ENCODE measurements at regions not wholly inside any gene's neighbourhood (a gene's known extent, or its start where the extent isn't known, plus 50 kb on each side); places are given as distances from the start of the nearest gene placed in this dataset.
A peak's percentile ranks its signal among the peaks of the same experiment; 100 is the strongest.

DNA sequence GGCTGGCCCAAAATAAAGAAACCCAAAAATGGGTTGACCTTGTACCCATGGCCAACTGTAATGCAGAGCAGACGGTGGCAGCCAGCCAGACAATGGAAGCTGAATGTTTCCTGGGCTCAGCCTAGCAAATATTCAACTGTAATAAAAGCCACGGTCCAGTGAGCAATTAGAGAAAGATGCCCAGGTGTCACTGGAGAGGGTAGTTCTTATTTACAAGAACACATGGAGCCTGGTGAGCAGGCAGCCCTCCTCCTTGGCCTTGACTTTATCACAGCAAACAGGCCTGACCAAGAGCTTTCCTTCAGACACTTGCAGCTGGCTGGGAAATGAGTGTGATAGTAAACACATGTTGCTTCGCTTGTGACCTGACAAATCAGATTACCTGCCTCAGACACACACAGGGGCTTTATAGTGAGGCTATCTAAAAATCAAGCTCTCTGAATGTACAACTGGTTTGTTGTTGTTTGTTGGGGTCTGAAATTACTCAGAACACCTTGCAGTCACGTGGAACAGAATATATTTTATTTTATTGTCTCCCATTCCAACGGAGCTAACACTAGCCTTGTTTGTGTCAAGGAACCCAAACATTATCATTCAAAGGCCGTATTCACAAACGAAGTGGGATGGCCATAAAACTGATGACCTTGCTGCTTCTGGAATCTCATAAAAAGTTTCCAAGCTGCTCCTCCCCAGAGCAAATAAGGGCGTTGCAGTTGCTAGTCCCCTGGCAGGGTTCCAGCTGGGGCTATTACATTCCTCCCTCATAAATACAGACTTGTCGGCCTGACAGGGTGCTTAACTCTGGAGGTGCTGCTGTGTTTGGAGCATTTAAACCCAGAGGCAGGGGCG is 161.1 kb downstream of the BBOX1 start (continued):
- TF ChIP-seq, protein P1, sequence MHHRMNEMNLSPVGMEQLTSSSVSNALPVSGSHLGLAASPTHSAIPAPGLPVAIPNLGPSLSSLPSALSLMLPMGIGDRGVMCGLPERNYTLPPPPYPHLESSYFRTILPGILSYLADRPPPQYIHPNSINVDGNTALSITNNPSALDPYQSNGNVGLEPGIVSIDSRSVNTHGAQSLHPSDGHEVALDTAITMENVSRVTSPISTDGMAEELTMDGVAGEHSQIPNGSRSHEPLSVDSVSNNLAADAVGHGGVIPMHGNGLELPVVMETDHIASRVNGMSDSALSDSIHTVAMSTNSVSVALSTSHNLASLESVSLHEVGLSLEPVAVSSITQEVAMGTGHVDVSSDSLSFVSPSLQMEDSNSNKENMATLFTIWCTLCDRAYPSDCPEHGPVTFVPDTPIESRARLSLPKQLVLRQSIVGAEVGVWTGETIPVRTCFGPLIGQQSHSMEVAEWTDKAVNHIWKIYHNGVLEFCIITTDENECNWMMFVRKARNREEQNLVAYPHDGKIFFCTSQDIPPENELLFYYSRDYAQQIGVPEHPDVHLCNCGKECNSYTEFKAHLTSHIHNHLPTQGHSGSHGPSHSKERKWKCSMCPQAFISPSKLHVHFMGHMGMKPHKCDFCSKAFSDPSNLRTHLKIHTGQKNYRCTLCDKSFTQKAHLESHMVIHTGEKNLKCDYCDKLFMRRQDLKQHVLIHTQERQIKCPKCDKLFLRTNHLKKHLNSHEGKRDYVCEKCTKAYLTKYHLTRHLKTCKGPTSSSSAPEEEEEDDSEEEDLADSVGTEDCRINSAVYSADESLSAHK (tag by site-specific recombination; IDR thresholded peaks at IDR 0.05): peak; percentile 98
- TF ChIP-seq REPIN1 (tag by site-specific recombination; IDR thresholded peaks at IDR 0.05; ENCODE audit: low read depth) (no peak), SCRT2 (tag by site-specific recombination; IDR thresholded peaks at IDR 0.05) (peak; percentile 93), YY1 (tag by site-specific recombination; IDR thresholded peaks at IDR 0.05) (no peak), FEZF1 (tag by site-specific recombination; IDR thresholded peaks at IDR 0.05) (peak; percentile 87), ZNF488 (tag by site-specific recombination; IDR thresholded peaks at IDR 0.05) (no peak), ZNF623 (tag by site-specific recombination; IDR thresholded peaks at IDR 0.05) (no peak), ZNF747 (tag by site-specific recombination; IDR thresholded peaks at IDR 0.05) (no peak), ZNF707 (tag by site-specific recombination; IDR thresholded peaks at IDR 0.05) (no peak), ZNF416 (tag by site-specific recombination; IDR thresholded peaks at IDR 0.05) (no peak), ZNF626 (tag by site-specific recombination; IDR thresholded peaks at IDR 0.05) (no peak), ZFP69B (tag by site-specific recombination; IDR thresholded peaks at IDR 0.05) (0 out of 2 replicates have a peak, but pooled peaks have one; percentile 19), SP7 (tag by site-specific recombination; IDR thresholded peaks at IDR 0.05) (peak; percentile 88), MZF1 (tag by site-specific recombination; IDR thresholded peaks at IDR 0.05; ENCODE audit: borderline replicate concordance) (peak; percentile 84; the same call in 1 of the 2 replicates), ZNF23 (tag by site-specific recombination; IDR thresholded peaks at IDR 0.05; ENCODE audit: borderline replicate concordance) (no peak), ZNF423 (tag by site-specific recombination; IDR thresholded peaks at IDR 0.05) (0 out of 2 replicates have a peak, but pooled peaks have one; percentile 22), ZNF121 (tag by site-specific recombination; IDR thresholded peaks at IDR 0.05) (no peak), ZNF202 (tag by site-specific recombination; IDR thresholded peaks at IDR 0.05; ENCODE audit: borderline replicate concordance) (no peak), ZNF10 (tag by site-specific recombination; IDR thresholded peaks at IDR 0.05) (no peak), ZNF660 (tag by site-specific recombination; IDR thresholded peaks at IDR 0.05) (peak; percentile 100), ZBTB17 (tag by site-specific recombination; IDR thresholded peaks at IDR 0.05) (peak; percentile 54), TCF7L2 (IDR thresholded peaks at IDR 0.05; ENCODE audit: borderline replicate concordance, low read depth, low read length) (no peak)
- TF ChIP-seq, protein P2, sequence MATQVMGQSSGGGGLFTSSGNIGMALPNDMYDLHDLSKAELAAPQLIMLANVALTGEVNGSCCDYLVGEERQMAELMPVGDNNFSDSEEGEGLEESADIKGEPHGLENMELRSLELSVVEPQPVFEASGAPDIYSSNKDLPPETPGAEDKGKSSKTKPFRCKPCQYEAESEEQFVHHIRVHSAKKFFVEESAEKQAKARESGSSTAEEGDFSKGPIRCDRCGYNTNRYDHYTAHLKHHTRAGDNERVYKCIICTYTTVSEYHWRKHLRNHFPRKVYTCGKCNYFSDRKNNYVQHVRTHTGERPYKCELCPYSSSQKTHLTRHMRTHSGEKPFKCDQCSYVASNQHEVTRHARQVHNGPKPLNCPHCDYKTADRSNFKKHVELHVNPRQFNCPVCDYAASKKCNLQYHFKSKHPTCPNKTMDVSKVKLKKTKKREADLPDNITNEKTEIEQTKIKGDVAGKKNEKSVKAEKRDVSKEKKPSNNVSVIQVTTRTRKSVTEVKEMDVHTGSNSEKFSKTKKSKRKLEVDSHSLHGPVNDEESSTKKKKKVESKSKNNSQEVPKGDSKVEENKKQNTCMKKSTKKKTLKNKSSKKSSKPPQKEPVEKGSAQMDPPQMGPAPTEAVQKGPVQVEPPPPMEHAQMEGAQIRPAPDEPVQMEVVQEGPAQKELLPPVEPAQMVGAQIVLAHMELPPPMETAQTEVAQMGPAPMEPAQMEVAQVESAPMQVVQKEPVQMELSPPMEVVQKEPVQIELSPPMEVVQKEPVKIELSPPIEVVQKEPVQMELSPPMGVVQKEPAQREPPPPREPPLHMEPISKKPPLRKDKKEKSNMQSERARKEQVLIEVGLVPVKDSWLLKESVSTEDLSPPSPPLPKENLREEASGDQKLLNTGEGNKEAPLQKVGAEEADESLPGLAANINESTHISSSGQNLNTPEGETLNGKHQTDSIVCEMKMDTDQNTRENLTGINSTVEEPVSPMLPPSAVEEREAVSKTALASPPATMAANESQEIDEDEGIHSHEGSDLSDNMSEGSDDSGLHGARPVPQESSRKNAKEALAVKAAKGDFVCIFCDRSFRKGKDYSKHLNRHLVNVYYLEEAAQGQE (tag by site-specific recombination; IDR thresholded peaks at IDR 0.05): no peak
- TF ChIP-seq, protein P3, sequence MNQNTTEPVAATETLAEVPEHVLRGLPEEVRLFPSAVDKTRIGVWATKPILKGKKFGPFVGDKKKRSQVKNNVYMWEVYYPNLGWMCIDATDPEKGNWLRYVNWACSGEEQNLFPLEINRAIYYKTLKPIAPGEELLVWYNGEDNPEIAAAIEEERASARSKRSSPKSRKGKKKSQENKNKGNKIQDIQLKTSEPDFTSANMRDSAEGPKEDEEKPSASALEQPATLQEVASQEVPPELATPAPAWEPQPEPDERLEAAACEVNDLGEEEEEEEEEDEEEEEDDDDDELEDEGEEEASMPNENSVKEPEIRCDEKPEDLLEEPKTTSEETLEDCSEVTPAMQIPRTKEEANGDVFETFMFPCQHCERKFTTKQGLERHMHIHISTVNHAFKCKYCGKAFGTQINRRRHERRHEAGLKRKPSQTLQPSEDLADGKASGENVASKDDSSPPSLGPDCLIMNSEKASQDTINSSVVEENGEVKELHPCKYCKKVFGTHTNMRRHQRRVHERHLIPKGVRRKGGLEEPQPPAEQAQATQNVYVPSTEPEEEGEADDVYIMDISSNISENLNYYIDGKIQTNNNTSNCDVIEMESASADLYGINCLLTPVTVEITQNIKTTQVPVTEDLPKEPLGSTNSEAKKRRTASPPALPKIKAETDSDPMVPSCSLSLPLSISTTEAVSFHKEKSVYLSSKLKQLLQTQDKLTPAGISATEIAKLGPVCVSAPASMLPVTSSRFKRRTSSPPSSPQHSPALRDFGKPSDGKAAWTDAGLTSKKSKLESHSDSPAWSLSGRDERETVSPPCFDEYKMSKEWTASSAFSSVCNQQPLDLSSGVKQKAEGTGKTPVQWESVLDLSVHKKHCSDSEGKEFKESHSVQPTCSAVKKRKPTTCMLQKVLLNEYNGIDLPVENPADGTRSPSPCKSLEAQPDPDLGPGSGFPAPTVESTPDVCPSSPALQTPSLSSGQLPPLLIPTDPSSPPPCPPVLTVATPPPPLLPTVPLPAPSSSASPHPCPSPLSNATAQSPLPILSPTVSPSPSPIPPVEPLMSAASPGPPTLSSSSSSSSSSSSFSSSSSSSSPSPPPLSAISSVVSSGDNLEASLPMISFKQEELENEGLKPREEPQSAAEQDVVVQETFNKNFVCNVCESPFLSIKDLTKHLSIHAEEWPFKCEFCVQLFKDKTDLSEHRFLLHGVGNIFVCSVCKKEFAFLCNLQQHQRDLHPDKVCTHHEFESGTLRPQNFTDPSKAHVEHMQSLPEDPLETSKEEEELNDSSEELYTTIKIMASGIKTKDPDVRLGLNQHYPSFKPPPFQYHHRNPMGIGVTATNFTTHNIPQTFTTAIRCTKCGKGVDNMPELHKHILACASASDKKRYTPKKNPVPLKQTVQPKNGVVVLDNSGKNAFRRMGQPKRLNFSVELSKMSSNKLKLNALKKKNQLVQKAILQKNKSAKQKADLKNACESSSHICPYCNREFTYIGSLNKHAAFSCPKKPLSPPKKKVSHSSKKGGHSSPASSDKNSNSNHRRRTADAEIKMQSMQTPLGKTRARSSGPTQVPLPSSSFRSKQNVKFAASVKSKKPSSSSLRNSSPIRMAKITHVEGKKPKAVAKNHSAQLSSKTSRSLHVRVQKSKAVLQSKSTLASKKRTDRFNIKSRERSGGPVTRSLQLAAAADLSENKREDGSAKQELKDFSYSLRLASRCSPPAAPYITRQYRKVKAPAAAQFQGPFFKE (tag by site-specific recombination; IDR thresholded peaks at IDR 0.05; ENCODE audit: borderline replicate concordance): no peak
- TF ChIP-seq, protein P4, sequence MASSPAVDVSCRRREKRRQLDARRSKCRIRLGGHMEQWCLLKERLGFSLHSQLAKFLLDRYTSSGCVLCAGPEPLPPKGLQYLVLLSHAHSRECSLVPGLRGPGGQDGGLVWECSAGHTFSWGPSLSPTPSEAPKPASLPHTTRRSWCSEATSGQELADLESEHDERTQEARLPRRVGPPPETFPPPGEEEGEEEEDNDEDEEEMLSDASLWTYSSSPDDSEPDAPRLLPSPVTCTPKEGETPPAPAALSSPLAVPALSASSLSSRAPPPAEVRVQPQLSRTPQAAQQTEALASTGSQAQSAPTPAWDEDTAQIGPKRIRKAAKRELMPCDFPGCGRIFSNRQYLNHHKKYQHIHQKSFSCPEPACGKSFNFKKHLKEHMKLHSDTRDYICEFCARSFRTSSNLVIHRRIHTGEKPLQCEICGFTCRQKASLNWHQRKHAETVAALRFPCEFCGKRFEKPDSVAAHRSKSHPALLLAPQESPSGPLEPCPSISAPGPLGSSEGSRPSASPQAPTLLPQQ (tag by site-specific recombination; IDR thresholded peaks at IDR 0.05): peak; percentile 45; the same call in 1 of the 2 replicates
